GM18502 (cell line): ENCODE measurements at regions not wholly inside any gene's neighbourhood (a gene's known extent, or its start where the extent isn't known, plus 50 kb on each side); places are given as distances from the start of the nearest gene placed in this dataset.
A peak's percentile ranks its signal among the peaks of the same experiment; 100 is the strongest.

Source experiments
- ATAC-seq: cut with Tn5 transposase; IDR thresholded peaks from one replicate; pipeline ENCODE4 v1.9.1; 2021; ENCODE audit warnings: mild to moderate bottlenecking; ENCODE audit not compliant: unreplicated experiment, poor library complexity

GRCh38 chr18:61756244-61756643 lies 136.6 kb downstream of the RNF152 start:
- no peak for ATAC-seq

- ATAC-seq = no peak
Observed at GRCh38 chr18:61755555-61755954, 137.3 kb downstream of the RNF152 start.

- ATAC-seq = no peak
Observed at GRCh38 chr18:61754039-61754583, 138.7 kb downstream of the RNF152 start.

DNA sequence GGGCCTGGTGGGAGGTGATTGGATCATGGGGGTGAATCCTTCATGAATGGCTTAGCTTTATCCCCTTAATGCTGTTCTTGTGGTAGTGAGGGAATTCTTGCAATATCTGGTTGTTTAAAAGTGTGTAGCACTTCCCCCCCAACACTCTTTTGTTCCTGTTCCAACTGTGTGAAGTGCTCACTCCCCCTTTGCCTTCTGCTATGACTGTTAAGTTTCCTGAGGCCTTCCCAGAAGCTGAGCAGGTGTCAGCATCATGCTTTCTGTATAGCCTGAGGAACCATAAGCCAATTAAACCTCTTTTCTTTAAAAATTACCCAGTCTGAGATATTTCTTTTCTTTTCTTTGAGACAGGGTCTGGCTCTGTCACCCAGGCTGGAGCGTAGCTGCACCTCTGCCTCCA lies 139.4 kb downstream of the RNF152 start:
- ATAC-seq = no peak

DNA sequence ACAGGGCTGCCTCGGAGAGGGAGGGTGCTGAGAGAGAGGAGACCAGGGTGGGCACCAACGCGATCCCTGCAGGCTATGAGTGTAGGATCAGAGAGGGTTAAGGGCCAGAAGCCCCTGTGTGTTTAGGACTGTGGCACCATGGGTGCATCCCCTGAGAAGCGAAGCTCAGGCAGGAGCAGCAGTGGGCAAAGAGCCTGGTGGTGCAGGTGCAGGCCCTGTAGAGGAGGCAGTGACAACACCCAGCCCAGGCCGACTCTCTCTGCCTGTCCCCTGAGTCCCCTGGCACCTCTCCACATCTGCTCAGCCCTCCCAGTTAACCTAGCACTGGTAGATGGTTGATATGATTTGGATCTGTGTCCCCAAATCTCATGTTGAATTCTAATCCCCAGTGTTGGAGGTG lies 139.8 kb downstream of the RNF152 start:
- ATAC-seq = no peak

GRCh38 chr18:61750840-61751668 lies 141.8 kb downstream of the RNF152 start:
- no peak for ATAC-seq

DNA sequence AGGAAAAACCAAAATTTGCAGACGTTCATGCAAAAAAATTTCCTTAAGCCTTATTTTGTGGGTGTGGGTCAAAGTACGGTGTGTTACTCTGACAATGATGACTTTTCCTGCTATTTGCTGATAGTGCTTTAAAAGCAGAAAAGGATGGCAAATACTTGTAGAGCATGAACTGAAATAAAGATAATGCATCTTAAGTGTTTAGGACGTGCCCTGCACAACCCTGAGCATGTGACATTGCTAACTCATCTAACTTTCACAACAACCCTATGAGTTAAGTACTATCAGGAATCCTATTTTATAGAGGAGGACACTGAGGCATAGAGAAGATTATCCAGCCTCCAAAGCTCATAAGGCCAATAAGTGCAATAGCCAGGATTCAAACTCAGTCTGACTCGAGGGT lies 143.3 kb downstream of the RNF152 start:
- ATAC-seq = no peak

- no peak for ATAC-seq
Observed at GRCh38 chr18:61749031-61749430, 143.8 kb downstream of the RNF152 start.

DNA sequence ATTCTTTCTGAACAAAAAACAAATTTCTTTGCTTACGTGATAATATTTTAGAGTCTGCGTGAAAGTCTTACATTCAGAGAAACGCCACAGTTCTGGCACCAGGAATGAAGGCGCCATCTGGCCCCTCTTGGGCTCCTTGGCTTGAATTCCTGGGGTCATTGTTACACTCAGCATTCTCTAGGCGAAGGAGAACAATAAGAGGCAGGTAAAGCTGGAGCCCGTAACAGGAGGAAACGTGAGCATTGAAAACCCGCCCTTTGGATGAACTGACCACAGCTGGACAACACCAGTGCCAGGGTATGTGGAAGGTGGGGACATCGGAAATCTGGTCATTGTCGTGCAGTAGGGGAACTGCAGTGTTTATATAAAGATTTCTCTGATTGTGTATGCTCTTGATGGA lies 144.8 kb downstream of the RNF152 start:
- ATAC-seq = no peak

DNA sequence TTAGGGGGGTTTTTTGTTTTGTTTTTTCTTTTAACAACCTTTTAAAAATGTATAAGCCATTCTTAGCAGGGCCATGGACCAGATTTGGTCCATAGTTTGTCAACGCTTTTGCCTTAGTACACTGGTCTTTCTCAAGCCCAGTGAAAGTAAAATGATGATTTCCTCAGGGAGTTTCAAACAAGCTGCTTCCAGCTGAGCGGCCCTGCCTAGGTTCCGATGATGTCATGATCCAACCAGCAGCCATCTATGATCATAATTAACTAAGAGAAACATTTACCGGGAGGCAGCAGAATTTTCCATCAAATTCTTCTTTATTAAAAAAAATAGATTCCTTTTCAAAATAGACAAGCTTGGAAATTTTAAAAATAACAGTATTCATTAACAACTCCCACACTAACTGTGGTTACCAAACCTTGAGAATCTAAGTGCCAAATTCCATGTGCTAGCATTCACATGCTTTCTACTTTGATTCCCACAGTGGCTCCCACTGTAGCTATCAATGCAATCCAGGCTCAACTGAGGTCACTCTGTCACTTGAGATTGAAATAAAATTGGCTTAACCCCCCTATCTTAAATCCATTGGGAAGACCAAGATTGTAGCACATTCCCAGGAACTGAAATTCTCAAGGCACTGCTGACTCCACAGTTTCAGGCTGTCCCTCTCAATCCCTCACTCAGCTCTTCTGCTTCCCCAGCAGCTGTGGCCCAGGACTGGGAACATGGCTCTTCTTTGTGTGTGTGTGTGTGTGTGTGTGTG lies 148.9 kb downstream of the RNF152 start:
- no peak for ATAC-seq

DNA sequence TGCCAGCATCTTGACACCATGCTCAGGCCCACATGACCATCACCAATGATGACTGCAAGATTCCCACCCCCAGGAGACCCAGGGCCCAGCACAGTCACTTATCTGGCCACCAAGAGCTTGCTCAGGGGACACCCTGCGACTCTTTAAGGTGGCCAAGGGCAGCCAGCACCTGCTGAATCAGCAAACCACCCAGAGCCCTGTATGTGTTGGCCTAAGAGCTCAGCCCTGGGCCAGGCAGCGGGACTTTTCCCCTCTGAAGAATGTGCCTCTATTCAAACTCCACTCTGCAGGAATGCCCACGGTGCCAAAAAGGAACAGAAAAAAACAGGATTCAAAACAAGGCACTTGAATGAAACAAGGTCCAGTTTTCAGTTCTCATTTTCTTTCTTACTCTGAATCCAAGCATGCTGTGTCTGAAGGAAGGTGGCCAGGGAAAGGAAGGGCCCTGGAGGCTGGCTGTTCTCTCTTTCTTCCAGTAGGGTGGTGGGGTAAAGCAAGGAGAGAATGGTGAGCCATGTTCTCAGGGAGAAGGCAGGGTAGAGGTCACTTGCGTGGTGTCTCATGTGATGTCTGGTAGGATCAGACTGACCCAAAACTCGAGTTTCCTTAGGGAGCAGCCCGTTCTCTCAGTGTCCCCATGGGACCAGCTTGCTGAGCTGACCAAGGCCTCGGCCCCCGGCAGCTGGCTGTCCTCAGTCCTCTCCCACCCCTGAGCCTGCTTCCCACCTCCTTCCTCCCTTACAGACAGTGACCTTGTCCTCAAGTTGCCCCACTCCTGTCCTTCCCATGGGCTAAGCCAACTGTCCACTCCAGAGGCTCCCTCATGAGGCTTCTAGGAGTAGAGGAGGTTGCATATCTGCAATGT lies 150.0 kb downstream of the RNF152 start:
- ATAC-seq = no peak

DNA sequence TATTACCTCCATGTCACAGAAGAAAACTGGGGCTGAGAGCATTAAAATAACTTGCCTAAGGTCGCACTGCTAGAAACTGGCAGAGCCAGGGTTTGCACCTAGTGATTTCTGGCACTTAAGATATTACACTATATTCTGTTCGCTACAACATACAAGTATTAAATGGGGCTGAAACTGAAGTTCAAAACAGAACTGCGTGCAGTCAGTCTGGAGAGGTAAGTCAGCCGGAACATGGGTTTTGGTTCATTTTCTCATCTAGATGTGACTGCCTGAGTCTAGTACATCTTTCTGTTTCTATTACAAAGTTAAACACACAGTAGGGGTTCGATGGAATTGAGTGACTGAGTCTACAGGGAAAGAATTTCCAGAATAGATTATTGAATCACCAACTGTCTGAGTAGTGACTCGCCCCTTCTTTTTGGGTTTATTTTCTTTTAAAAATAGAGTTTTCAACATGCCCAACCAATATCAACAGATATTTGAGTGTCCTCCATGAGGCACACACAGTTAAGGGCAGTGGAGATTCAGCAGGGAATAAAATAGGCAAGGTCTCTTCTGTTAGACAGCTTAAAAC lies 150.8 kb downstream of the RNF152 start:
- ATAC-seq = peak; percentile 75

- ATAC-seq = no peak
Observed at GRCh38 chr18:61738488-61738887, 154.3 kb downstream of the RNF152 start.

- no peak for ATAC-seq
Observed at GRCh38 chr18:61738042-61738441, 154.8 kb downstream of the RNF152 start.

- ATAC-seq = no peak
Observed at GRCh38 chr18:61736133-61736532, 156.7 kb downstream of the RNF152 start.

- ATAC-seq = no peak
Observed at GRCh38 chr18:61735564-61736102, 157.2 kb downstream of the RNF152 start.

DNA sequence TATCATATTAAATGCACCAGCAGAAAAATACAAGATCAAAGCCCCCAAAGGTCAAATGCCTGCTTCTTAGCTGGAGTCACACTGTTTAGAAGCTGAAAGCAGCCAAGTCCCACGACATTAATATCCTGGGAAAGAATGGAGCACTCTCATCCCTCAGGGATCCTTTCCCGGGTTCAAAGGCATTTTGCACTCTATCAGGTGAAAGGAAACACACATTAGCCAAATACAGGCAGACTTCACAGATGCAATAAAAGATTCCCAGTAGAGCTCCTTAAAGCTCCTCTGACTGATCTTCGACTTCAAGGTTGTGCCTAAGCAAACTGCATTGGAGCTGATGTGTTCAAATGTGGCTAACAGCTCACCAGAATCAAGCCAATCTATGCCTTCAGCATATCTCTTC lies 158.4 kb downstream of the RNF152 start:
- ATAC-seq = no peak

DNA sequence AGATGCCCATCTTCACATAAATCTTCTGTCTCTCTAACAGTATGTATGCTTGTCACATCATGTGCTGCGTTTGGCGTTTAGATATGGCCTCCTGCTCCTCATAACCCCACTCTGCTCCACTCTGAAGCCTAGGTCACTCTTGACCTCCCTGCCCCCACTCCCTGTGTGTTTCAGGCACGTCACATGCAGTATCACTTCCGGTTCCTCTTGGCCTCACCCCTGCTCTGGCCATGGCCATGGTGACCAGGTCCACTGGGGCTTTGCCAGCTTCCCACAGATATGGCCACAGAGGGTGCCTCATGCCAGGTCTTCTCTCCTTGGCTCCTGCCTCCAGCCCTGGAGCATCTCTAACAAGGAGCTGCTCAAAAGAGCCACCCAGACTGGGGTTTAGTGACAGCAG lies 160.0 kb downstream of the RNF152 start:
- no peak for ATAC-seq

DNA sequence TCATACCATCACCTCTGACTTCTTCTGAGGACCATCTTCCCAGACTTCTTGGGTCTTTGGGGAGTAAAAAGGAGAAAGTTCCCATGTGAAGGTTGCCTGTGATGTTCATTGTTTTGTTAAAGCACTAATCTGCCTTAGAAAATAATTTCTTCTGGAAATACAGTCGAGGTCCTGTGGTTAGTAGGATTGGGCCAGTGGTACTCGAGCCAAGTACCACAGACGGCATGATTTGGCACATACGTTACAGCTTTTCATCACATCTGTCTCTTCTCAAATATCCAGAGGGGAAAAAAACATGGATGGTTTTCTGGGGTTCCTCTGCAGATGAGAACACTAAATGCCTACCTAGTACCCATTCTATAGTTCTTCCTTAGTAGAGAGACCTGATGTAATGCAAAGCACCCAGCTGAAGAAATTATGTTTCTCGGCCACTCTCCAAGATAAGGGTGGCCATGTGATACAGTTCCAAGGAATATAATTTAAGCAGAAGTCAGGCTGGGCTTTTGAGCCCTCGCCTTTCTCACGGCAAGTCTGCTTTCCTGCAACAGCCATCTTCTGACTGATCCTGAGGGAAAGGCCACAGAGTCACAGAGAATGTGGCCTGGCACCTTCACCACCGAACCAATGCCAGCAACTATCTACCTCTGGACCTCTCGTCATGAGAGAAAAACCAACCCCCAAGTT lies 161.0 kb downstream of the RNF152 start:
- ATAC-seq = no peak
